ENCODE measurements at regions not wholly inside any gene's neighbourhood (a gene's known extent, or its start where the extent isn't known, plus 50 kb on each side); places are given as distances from the start of the nearest gene placed in this dataset.
"Not testable (repeated sequence)": the region's sequence is repeated elsewhere in the genome, so short reads cannot be mapped to it uniquely, and the experiment has no call there.

DNA sequence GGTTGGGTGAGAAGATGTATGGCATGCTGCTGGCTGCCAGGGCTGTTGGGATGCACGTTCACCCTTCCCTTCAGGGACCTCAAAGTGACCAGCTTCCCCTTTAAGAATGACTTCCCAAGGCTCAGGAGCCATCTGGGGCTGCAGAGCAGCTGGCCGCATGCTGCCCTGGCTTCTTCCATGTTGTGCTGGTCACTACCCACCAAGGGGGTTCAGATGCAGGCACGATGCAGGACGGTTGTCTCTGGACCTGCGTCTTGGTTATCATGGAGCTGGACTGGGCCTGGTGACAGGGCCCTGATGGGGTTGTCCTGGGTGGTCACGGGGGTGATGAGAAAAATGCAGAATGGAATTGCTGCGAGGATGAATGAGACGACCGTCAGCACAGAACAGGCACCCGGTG is 297.8 kb downstream of the POTED start:
- DNase-seq, result not testable (repeated sequence)

DNA sequence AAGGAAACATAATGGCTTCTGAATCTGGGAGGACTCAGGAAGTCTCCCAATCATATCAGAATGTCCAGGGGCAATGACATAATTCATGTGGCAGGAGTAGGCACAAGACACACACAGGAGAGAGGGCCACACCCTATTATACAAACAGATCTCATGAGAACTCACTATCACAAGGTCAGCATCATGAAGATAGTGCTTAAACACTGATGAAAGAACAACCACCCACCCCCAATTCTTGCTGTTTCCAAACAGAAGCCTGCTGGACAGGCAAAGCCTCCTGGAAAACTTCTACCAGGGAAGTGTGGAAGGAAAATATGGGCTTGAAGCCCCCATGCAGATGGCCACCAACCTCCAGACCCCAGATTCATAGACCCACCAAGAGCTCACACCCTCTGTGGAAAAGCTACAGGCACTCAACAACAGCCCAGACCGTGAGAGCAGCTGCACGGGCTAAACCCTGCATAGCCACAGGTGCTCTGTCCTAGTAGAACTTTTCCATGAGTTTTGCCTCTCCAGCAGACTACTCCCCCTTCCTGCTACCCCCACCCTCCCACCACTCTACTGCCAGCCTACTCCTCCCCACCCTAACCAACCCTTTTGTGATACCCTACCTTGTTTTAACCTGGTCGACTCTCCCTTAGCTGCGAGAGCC is 287.1 kb downstream of the POTED start:
- DNase-seq, result not testable (repeated sequence)

DNA sequence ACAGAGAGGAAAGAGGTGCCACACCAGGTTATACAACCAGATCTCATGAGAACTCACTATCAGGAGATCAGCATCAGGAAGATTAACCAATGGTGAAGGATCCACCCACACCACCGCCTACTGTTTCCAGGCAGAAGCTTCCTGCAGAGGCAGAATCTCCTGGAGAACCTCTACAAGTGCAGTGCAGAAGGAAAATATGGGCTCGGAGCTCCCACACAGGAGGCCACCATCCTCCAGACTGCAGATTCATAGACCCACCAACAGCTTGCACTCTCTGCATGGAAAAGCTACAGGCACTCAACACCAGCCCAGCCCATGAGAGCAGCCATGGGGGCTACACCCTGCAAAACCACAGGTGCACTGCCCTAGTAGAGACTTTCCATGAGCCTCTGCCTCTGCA is 284.0 kb downstream of the POTED start:
- DNase-seq, result not testable (repeated sequence)

DNA sequence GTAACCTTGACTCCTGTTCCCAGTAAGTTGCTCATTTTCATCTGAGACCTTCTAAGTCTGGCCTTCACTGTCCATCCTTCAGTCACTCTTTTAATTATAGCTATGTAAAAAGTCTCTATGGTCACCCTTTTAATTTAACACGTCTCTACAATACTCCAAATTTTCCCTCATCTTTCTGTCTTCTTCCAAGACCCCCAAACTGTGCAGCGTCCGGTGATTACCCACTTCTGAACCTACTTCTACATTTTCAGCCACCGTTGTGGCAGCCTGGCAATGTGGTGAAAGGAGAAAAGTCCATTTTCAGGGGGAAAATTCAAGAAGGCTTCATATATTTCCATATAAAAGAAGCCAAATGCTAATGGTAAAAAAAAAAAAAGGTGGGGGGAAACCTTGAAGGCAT is 283.4 kb downstream of the POTED start:
- DNase-seq, result not testable (repeated sequence)

DNA sequence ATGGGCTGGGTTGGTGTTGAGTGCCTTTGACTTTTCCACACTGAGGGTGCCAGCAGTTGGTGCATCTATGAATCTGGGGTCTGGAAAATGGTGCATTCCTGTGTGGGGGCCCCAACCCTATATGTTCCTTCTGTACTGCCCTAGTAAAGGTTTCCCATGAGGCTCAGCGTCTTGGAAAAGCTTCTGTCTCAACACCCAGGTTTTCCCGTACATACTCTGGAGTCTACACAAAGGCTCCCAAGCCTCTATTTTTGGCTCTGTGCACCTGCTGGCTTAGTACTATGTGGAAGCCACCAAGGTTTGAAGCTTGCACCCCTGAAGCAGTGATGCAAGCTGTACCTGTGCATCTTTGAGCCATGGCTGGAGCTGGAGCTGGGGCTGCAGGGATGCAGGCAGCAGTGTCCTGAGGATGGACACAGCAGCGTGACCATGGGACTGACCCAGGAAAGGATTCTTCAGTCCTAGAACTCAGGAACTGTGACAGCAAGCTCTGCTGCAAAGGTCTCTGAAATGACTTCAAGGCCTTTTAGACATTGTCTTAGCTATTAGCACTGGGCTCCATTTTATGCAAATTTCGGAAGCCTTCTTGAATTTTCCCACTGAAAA is 282.7 kb downstream of the POTED start:
- not testable (repeated sequence) for DNase-seq

DNA sequence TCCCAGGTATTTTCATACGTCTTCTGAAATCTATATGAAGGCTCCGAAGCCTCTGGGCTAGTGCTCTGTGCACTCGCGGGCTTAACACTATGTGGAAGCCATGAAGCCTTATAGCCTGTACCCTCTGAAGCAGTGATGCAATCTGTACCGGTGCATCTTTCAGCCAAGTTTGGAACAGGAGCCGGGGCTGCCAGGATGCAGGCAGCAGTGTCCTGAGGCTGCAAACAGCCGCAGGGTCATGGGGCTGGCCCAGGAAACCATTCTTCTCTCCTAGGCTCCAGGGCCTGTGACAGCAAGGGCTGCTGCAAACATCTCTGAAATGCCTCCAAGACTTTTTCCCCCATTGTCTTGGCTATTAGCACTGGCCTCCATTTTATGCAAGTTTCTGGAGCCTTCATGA is 279.6 kb downstream of the POTED start:
- not testable (repeated sequence) for DNase-seq

DNA sequence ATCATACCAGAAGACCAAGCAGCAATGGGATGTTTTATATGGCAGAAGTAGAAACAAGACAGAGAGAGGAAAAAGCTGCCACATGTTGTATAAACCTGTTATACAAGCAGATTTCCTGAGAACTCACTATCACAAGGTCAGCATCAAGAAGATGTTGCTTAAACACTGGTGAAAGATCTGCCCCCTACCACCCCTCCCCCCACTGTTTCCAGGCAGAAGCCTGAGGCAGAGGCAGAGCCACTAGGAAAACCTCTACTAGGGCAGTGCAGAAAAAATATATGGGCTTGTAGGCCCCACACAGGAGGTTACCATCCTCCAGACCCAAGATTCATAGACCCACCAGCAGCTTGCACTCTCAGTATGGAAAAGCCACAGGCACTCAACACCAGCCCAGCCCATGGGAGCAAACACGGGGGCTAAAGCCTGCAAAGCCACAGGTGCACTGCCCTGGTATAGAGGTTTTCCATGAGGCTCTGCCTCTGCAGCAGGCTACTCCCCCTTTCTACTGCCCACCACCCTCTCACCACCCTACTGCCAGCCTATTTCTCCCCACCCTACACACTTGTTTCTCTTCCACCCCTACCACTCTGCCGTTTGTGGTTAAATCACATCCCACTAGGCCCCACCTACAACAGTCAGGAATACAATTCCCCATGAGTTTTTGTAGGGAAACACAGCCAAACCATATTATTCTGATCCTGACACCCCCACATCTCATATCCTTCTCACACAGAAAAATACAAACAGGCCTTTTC is 274.2 kb downstream of the POTED start:
- DNase-seq, result not testable (repeated sequence)

DNA sequence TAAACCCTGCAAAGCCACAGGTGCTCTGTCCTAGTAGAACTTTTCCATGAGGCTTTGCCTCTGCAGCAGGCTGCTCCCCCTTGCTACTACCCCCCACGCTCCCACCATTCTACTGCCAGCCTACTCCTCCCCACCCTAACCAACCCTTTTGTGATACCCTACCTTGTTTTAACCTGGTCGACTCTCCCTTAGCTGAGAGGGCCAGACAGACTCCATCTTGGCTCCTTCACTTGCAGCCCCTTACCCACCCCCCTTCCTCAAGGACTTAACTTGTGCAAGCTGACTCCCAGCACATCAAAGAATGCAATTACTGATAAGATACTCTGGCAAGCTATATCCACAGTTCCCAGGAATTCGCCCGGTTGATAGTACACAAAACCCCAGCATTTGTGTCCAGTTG is 267.9 kb downstream of the POTED start:
- not testable (repeated sequence) for DNase-seq

DNA sequence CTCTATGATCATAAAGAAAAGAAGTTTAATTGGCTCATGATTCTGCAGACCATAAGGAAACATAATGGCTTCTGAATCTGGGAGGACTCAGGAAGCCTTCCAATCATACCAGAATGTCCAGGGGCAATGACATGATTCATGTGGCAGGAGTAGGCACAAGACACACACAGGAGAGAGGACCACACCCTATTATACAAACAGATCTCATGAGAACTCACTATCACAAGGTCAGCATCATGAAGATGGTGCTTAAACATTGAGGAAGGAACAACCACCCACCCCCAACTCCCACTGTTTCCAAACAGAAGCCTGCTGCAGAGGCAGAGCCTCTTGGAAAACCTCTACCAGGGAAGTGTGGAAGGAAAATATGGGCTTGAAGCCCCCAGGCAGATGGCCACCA is 267.4 kb downstream of the POTED start:
- not testable (repeated sequence) for DNase-seq

DNA sequence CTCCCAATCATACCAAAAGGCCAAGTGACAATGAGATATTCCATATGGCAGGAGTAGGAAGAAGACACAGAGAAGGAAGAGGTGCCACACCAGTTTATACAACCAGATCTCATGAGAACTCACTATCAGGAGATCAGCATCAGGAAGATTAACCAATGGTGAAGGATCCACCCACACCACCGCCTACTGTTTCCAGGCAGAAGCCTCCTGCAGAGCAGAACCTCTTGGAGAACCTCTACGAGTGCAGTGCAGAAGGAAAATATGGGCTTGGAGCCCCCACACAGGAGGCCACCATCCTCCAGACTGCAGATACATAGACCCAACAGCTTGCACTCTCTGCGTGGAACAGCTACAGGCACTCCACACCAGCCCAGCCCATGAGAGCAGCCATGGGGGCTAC is 264.4 kb downstream of the POTED start:
- not testable (repeated sequence) for DNase-seq

DNA sequence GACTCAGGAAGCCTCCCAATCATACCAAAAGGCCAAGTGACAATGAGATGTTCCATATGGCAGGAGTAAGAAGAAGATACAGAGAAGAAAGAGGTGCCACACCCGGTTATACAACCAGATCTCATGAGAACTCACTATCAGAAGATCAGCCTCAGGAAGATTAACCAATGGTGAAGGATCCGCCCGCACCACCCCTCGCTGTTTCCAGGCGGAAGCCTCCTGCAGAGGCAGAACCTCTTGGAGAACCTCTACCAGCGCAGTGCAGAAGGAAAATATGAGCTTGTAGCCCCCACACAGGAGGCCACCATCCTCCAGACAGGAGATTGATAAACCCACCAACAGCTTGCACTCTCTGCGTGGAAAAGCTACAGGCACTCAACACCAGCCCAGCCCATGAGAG is 245.1 kb downstream of the POTED start:
- DNase-seq, result no peak

DNA sequence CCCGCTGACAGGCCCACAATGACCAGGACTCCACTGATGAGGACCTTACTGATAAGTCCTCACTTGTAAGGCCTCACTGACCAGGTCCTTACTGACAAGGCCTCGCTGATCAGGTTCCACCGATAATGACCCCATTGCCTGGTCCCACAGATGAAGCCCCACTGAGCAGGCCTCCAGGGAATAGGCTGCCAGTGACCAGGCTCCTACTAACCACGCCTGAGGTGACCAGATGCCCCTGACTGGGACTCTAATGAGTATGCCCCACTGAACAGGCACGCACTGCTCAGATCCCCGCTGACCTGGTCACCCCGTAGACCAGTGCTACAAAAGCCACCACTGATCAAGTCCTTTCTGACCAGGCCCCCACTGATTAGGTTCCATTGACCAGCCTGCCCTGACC is 241.2 kb downstream of the POTED start:
- DNase-seq, result not testable (repeated sequence)

DNA sequence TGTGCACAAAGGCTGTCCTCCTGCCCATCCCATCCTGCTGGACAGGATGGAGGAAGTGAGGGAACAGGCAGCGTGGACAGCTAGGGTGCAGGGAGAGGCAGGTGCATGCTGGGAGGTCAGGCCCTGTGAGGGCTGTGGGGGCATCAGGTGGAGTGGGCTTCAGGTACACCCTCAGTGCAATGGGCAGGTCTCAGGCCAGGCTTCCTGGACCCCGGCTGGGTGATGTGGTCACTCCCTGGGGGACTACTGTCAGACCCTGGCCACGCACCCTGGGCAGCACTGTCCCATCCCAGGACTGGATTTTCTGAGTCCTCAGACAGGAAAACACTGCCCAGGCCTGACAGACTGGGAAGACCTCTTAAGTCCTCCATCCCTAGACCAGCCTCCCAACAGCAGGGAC is 239.9 kb downstream of the POTED start:
- not testable (repeated sequence) for DNase-seq

DNA sequence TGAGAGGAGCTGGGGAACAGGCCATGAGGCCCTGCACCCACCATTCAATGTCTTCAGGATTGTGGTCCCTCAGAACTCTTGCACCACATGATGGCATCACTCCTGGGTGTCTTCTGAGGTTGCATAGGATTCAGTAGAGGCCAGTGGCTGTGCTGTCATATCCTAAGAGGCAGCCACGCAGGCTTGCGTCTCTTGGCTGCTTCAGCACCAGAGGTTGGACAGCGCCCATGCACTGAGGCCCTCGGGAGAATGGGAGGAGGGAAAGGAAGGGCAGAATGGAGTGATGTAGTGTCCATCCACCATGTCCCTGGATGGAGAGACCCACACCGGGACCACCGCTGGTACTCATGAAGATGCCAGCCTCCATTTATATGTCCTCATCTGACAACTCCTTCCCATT is 237.1 kb downstream of the POTED start:
- DNase-seq, result not testable (repeated sequence)

DNA sequence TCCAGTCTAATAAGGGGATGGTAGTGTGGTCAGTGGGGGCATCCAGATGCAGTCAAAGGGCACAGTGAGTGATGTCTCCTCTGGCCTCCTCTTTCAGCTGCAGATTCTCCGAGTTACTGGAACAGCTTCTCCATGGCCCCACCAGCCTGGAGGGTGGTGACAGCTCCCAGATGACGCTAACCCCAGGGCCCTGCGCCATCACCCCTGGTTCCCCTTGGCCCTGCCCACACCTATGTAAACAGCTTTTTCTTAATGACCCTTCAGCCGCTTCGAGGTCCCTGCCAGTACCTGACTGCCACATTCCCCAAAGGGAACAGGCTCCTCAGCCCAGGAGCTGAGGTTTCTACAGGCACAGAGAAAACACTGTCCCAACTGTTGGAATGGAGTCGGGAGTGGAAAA is 235.0 kb downstream of the POTED start:
- DNase-seq, result not testable (repeated sequence)

DNA sequence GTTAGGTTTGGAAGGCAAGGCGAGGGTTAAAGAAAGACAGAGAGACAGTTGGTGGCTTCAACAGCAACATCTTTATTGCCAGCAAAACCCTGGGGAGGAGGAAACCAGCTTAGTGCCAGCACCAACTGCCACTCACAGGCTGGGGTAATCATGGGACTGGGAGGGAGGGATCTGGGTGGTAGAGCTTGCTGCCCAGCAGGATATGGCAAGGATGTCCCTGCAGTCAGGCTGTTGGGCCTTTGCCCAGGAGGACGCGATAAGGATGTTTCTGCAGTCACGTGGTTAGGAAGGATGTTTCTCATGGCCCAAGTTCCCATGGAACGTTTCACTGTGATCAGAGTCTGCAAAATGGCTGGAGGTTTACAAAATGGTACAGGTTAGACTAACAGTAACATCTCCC is 233.5 kb downstream of the POTED start:
- DNase-seq, result not testable (repeated sequence)

DNA sequence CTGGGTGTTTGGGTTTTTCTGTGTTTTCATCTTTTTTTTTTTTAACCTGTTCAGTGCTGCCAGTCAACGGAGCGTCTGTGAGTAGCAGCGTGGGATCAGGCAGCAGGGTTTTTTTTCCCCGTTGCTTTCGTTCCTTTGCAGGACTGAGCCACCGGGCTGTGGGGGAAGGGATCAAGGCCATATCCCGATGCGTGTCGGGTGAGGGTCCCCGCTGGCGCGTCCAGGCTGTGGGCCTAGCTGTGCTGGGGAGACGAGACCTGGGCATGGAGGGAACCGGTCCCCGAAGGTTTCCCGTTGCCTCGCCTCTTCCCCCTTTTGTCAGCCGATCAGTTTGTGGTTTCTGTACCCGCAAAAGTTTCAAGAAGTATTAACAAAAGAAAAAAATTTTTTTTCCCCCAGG is 218.1 kb downstream of the POTED start:
- not testable (repeated sequence) for DNase-seq

DNA sequence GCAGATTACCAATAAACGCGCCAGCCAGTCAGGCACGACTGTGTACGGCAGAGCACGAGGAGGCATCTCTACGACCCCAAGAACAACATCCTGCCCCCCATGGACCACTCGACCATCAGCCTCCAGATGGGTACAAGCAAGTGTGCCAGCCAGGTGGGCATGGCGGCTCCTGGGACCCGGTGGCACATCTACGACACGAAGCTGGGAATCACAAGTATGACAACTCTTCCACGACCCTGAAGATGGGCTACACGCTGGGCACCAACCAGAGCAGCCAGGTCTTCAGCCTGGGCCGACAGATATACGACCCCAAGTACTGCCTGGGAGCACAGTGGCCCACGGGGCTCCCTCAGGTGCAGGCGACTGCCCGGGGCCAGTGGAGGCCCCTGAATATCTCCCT is 217.6 kb downstream of the POTED start:
- DNase-seq, result no peak

DNA sequence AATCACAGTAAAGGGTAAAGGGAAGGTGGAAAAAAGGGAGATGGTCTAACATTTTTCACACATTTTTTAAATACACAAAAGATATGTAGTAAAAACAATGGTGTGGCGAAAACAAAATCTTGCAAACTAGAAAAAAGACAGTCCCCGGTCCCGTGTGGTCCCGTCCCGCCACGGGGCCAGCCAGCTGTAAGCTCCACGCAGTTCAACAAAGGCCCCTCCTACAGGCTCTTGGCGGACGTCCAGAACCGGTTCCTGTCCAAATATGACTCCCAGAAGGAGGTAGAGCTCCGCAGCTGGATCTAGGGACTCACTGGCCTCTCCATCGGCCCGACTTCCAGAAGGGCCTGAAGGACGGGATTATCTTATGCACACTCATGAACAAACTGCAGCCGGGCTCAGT is 216.9 kb downstream of the POTED start:
- DNase-seq, result not testable (repeated sequence)

DNA sequence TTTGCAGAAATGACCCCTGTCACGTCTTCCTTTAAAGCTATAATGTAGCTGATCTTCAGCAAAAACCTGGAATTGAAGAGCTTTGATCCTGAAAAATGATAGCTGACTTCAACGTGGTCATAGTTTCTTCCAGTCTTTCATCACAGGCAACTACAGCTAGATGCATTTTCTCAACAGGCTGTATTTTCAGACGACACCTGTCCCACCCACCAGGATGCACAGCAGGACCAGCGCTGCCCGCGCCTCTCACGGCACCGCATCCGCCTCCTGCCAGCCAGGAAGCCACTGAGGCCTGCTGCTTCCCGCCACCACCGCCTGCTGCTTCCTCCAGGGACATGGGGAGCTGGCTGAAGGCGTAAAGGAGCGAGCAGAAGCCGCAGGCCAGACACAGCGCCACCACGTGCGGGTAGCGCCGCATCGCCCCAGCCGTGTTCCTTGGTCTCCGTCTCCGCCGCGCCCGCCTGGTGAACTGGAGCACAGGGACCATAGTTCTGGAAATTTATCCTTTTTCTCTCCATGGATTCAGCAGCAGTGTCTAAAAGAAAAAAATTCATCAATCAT is 215.7 kb downstream of the POTED start:
- DNase-seq, result not testable (repeated sequence)

DNA sequence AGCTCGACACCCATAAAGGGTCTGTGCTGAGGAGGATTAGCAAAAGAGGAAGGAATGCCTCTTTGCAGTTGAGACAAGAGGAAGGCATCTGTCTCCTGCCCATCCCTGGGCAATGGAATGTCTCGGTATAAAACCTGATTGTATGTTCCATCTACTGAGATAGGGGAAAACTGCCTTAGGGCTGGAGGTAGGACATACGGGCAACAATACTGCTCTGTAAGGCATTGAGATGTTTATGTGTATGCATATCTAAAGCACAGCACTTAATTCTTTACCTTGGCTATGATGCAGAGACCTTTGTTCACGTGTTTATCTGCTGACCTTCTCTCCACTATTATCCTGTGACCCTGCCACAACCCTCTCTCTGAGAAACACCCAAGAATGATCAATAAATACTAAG is 210.7 kb downstream of the POTED start:
- DNase-seq, result not testable (repeated sequence)

DNA sequence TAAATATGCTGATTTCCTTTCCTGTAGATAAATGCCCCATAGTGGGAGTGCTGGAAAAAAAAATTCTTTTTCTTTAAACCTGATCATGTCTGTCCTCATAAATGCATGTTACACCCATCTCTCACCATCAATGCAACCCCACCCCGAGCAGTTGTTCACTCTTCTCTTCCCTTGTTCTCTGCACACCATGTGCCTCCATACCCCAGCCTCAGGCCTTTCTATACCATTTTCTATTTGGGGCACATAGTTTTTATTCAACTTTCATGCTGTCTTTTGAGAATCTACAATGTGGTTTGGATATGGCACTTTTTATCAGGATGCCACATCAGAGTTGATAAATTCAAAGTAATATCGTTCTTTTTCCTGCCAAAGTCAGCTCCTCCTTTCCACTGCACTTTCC is 202.6 kb downstream of the POTED start:
- not testable (repeated sequence) for DNase-seq

DNA sequence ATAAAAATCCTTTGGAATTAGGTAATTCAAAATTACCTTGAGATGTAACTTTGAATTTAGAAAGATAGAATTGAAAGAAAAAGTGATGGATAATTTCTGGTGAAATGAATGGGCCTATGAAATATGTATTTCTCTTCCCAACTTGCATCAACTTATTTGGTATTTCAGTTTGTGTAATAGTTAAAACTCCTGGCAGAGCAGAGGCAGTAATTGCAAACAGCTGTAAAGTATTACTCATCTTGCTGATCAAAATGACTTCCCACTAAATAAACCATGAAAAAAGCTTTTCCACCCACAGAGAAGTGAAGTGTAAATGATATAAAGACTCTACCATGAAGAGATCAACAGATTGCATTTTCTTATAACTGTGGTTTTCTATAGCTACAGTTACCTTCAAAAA is 201.0 kb downstream of the POTED start:
- DNase-seq, result not testable (repeated sequence)

DNA sequence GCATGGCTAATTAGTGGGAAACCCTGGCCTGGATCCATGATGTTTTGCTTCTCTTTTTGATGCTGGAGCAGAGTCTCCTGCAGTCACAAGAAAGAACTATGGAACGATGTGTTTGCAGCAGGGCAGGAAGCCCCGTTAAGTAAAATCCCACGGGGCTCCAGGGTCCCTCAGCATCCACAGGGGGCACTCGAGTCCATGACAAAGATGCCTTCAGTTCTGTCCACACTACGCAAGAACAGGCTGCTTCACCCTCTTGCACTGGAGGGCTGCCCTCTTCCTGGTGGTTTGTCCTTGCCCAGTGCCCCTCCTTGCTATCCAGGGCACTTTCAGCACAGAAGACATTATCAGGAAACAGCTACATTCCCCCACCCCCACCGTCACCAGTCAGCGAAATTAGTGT is 196.9 kb downstream of the POTED start:
- DNase-seq, result not testable (repeated sequence)

All from amniotic stem cell (primary cell).